ENCODE measurements at regions not wholly inside any gene's neighbourhood (a gene's known extent, or its start where the extent isn't known, plus 50 kb on each side); places are given as distances from the start of the nearest gene placed in this dataset.
"Not testable (repeated sequence)": the region's sequence is repeated elsewhere in the genome, so short reads cannot be mapped to it uniquely, and the experiment has no call there.

GRCh38 chr2:47720036-47720435 lies 62.9 kb upstream of the MSH6 start:
- DNase-seq (ENCODE audit: low read depth in 2 of 2), result peak; percentile 10 to 26
- no peak overlapping the region for H3K4me3 ChIP-seq (replicated peaks in 1 of 2; ENCODE audit: low read depth in 2 of 2, low read length in 2 of 2)
- no peak for TF ChIP-seq CTCF (IDR thresholded peaks at IDR 0.05; ENCODE audit: low read depth, low read length)

- no peak for TF ChIP-seq CTCF (IDR thresholded peaks at IDR 0.05; ENCODE audit: low read depth, low read length)
- no peak overlapping the region for H3K4me3 ChIP-seq (replicated peaks in 1 of 2; ENCODE audit: low read depth in 2 of 2, low read length in 2 of 2)
- no peak for DNase-seq (ENCODE audit: low read depth in 2 of 2)
Observed at GRCh38 chr2:47719099-47719498, 63.8 kb upstream of the MSH6 start.

DNA sequence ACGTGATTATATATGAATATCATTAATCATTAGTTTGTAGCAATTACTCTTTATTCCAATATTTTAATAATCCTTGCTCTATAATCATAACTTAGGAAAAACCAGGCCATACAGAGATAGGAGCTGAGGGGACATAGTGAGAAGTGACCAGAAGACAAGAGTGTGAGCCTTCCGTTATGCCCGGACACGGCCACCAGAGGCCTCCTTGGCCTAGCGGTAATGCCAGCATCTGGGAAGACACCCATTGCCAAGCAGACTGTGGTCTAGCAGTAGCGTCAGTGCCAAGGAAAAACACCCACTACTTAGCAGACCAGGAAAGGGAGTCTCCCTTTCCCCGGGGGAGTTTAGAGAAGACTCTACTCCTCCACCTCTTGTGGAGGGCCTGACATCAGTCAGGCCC lies 66.6 kb upstream of the MSH6 start:
- DNase-seq (ENCODE audit: low read depth in 2 of 2); H3K4me3 ChIP-seq (replicated peaks in 1 of 2; ENCODE audit: low read depth in 2 of 2, low read length in 2 of 2): not testable (repeated sequence)

DNA sequence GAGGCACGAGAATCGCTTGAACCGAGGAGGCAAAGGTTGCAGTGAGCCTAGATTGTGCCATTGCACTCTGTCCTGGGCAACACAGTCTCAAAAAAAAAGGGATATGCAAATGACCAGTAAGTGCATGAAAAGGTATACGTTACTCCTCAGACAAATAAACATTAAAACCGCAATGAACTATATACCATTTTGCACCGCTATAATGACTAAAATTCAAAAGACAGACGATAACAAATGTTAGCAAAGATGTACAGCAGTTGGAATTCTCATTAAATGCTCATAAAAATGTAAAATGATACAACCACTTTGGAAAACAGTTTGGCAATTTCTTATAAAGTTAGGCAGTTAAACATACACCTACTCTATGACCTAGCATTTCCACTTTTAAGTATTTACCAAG lies 67.4 kb upstream of the MSH6 start:
- H3K4me3 ChIP-seq (replicated peaks in 1 of 2; ENCODE audit: low read depth in 2 of 2, low read length in 2 of 2), result no peak overlapping the region
- DNase-seq (ENCODE audit: low read depth in 2 of 2), result no peak
- no peak for TF ChIP-seq CTCF (IDR thresholded peaks at IDR 0.05; ENCODE audit: low read depth, low read length)

DNA sequence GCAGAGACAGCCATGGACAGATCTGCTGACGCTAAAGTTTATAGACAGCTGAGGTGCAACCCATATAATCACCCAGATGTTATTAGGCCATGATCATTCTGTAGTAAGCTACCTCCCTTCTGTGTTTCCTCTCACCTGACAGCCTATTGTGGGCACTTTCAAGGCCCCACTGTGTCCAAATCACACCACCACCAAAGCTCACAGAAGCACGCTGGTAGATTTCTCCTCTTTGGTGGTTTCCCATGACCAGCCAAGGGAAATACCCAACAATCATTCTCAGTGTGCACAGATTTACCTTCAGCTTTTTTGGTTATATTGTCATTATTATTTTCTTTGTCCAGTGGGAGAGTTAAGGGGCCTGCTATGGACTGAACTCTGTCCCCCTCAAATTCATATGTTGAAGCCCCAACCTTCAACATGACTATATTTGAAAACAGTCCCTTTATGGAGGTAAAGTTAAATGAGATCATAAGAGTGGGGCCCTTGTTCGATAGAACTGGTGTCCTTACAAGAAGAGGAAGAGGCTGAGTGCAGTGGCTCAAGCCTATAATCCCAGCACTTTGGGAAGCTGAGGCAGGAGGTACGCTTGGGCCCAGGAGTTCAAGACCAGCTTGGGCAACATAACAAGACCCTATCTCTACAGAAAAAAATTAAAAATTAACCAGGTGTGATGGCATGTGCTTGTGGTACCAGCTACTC lies 74.0 kb upstream of the MSH6 start:
- no peak for DNase-seq (ENCODE audit: low read depth in 2 of 2)
- no peak for TF ChIP-seq CTCF (IDR thresholded peaks at IDR 0.05; ENCODE audit: low read depth, low read length)
- no peak overlapping the region for H3K4me3 ChIP-seq (replicated peaks in 1 of 2; ENCODE audit: low read depth in 2 of 2, low read length in 2 of 2)

DNA sequence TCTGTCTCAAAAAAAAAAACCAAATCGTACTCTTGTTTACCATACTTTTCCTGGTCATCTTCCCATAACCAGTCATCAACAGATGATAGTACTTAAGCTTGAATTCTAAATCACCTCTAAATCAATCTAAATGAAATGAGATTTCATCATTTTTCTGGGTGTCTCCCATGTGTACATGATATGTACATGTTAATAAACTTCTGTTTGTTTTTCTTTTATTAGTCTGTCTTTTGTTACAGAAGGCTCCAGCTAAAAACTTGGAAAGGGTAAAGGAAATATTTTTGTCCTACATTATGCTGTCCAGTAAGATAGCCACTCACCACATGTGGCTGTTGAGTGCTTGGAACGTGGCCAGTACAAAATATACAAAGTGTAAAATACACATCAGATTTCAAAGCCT lies 78.7 kb upstream of the MSH6 start:
- TF ChIP-seq CTCF (IDR thresholded peaks at IDR 0.05; ENCODE audit: low read depth, low read length), result no peak
- DNase-seq (ENCODE audit: low read depth in 2 of 2), result peak in 1 of 2 donors; percentile 11
- H3K4me3 ChIP-seq (replicated peaks in 1 of 2; ENCODE audit: low read depth in 2 of 2, low read length in 2 of 2), result no peak overlapping the region

DNA sequence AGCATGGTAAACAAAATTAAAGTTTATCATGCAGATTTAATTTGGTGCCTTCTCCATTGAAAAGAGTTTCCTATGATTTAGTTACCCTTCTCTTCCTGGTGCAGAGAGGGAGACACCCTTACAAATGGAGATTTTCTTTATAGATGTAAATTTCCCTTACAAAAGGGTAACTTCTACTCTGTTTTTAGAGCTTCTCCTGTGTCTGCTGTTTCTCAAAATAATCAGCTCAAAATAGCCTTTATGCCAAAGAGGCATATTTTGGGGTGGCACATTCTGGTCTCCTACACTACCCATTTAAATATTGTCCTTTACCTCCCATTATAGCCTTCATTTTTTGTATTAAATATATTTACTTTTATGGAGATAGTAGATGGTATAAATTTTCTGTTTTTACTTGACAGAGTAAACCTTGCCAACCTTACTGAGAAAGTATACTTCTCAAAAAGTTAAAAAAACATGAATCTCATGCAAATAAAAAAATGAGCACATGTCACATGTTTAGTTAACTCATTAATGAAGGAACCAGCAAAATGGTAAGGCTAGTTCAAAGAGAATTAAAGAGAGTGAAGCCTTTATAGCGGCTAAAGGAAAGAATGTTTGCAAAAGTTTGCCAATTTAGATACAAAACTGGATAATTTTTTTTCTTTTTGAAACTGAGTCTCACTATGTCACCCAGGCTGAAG lies 83.3 kb upstream of the MSH6 start:
- TF ChIP-seq CTCF (IDR thresholded peaks at IDR 0.05; ENCODE audit: low read depth, low read length), result no peak
- H3K4me3 ChIP-seq (replicated peaks in 1 of 2; ENCODE audit: low read depth in 2 of 2, low read length in 2 of 2), result no peak overlapping the region
- DNase-seq (ENCODE audit: low read depth in 2 of 2), result no peak

DNA sequence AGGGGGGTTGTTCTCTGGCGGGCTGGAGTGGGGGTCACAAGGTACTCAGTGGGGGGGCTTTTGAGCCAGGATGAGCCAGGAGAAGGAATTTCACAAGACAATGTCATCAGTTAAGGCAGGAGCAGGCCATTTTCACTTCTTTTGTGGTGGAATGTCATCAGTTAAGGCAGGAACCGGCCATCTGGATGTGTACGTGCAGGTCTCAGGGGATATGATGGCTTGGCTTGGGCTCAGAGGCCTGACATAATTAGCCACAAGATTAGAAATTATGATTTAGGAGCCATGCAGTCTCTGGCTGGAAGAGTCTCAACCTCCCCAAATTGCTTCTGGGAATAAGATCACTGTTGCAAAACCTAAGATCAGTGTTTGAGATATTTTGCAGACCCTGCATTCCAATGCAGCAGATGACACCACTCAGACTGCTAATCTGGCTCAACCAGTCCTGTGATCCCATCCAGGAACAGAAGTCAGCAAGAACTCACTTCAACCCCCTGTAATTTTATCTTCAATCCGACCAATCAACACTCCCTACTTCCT lies 84.4 kb upstream of the MSH6 start:
- H3K4me3 ChIP-seq (replicated peaks in 1 of 2; ENCODE audit: low read depth in 2 of 2, low read length in 2 of 2), result not testable (repeated sequence)
- peak in 1 of 2 donors; percentile 55 for DNase-seq (ENCODE audit: low read depth in 2 of 2)

GRCh38 chr2:47697681-47698435 lies 85.1 kb upstream of the MSH6 start:
- not testable (repeated sequence) for H3K4me3 ChIP-seq (replicated peaks in 1 of 2; ENCODE audit: low read depth in 2 of 2, low read length in 2 of 2); DNase-seq (ENCODE audit: low read depth in 2 of 2)

All from cardiac fibroblast (primary cell).